ENCODE measurements at regions not wholly inside any gene's neighbourhood (a gene's known extent, or its start where the extent isn't known, plus 50 kb on each side); places are given as distances from the start of the nearest gene placed in this dataset.

DNA sequence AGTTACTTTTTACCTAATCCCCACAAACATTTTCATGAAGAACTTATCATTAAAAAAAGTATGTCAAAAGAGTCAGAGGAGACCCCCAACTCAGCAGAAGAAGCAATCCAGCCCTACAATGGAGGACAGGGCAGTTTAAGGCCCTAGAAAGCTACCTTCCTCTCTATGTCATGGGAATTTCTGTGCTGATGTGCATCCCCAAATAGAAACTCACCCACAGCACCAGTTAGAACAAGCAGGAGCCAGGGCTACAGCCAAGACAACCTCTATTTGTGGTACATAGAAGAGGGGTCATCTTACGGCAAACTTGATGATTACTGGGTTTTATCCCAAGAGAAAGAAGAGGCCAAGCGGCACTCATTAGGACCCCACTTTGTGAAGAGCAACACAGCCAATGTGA is 160.9 kb upstream of the CCDC150 start:
- Histone ChIP-seq H3K79me2 (replicated peaks; ENCODE audit: insufficient read depth) (no peaks in the 10 kb centered on the region), H3K9me2 (ENCODE audit: insufficient read depth) (no peaks in the 10 kb centered on the region), H3K4me2 (no peak overlapping the region), H3K4me1 (ENCODE audit: insufficient read depth) (no peaks in the 10 kb centered on the region), H3K36me3 (ENCODE audit: insufficient read depth) (no peaks in the 10 kb centered on the region), H3K4me3 (no peak overlapping the region), H3F3A (replicated peaks; ENCODE audit: low read depth) (no peaks in the 10 kb centered on the region), H2AFZ (no peak overlapping the region), H4K20me1 (replicated peaks; ENCODE audit: insufficient read depth) (no peaks in the 10 kb centered on the region), H3K27me3 (ENCODE audit: insufficient read depth) (no peaks in the 10 kb centered on the region), H3K27ac (ENCODE audit: low read depth) (no peak overlapping the region)
- no peak overlapping the region for H3K4me3 Mint-ChIP-seq
- DNase-seq (ENCODE audit: low spot score) = no peak
- H3K27me3 Mint-ChIP-seq (ENCODE audit: insufficient read depth, low read depth, poor library complexity) = peaks cover 2% of the 10 kb centered on the region
- no peak overlapping the region for H3K27ac Mint-ChIP-seq
- no peaks in the 10 kb centered on the region for H3K36me3 Mint-ChIP-seq (ENCODE audit: low read depth)
- H3K9me3 Mint-ChIP-seq = no peaks in the 10 kb centered on the region
- no peak for ATAC-seq
- TF ChIP-seq ZNF331 (CRISPR knock-in tag; IDR thresholded peaks at IDR 0.05; ENCODE audit: low read depth) (no peak), NANOG (IDR thresholded peaks at IDR 0.05; ENCODE audit: borderline replicate concordance) (no peak), EZH2 (IDR thresholded peaks at IDR 0.05; ENCODE audit: low read depth, unreplicated experiment) (no peak), CREB1 (CRISPR knock-in tag; IDR thresholded peaks at IDR 0.05; ENCODE audit: low read depth) (no peak)
- TF ChIP-seq, protein P1, sequence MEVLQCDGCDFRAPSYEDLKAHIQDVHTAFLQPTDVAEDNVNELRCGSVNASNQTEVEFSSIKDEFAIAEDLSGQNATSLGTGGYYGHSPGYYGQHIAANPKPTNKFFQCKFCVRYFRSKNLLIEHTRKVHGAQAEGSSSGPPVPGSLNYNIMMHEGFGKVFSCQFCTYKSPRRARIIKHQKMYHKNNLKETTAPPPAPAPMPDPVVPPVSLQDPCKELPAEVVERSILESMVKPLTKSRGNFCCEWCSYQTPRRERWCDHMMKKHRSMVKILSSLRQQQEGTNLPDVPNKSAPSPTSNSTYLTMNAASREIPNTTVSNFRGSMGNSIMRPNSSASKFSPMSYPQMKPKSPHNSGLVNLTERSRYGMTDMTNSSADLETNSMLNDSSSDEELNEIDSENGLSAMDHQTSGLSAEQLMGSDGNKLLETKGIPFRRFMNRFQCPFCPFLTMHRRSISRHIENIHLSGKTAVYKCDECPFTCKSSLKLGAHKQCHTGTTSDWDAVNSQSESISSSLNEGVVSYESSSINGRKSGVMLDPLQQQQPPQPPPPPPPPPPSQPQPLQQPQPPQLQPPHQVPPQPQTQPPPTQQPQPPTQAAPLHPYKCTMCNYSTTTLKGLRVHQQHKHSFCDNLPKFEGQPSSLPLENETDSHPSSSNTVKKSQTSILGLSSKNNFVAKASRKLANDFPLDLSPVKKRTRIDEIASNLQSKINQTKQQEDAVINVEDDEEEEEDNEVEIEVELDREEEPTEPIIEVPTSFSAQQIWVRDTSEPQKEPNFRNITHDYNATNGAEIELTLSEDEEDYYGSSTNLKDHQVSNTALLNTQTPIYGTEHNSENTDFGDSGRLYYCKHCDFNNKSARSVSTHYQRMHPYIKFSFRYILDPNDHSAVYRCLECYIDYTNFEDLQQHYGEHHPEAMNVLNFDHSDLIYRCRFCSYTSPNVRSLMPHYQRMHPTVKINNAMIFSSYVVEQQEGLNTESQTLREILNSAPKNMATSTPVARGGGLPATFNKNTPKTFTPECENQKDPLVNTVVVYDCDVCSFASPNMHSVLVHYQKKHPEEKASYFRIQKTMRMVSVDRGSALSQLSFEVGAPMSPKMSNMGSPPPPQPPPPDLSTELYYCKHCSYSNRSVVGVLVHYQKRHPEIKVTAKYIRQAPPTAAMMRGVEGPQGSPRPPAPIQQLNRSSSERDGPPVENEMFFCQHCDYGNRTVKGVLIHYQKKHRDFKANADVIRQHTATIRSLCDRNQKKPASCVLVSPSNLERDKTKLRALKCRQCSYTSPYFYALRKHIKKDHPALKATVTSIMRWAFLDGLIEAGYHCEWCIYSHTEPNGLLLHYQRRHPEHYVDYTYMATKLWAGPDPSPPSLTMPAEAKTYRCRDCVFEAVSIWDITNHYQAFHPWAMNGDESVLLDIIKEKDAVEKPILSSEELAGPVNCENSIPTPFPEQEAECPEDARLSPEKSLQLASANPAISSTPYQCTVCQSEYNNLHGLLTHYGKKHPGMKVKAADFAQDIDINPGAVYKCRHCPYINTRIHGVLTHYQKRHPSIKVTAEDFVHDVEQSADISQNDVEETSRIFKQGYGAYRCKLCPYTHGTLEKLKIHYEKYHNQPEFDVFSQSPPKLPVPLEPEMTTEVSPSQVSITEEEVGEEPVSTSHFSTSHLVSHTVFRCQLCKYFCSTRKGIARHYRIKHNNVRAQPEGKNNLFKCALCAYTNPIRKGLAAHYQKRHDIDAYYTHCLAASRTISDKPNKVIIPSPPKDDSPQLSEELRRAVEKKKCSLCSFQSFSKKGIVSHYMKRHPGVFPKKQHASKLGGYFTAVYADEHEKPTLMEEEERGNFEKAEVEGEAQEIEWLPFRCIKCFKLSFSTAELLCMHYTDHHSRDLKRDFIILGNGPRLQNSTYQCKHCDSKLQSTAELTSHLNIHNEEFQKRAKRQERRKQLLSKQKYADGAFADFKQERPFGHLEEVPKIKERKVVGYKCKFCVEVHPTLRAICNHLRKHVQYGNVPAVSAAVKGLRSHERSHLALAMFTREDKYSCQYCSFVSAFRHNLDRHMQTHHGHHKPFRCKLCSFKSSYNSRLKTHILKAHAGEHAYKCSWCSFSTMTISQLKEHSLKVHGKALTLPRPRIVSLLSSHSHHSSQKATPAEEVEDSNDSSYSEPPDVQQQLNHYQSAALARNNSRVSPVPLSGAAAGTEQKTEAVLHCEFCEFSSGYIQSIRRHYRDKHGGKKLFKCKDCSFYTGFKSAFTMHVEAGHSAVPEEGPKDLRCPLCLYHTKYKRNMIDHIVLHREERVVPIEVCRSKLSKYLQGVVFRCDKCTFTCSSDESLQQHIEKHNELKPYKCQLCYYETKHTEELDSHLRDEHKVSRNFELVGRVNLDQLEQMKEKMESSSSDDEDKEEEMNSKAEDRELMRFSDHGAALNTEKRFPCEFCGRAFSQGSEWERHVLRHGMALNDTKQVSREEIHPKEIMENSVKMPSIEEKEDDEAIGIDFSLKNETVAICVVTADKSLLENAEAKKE (CRISPR knock-in tag; IDR thresholded peaks at IDR 0.05) = no peak
- TF ChIP-seq, protein P2, sequence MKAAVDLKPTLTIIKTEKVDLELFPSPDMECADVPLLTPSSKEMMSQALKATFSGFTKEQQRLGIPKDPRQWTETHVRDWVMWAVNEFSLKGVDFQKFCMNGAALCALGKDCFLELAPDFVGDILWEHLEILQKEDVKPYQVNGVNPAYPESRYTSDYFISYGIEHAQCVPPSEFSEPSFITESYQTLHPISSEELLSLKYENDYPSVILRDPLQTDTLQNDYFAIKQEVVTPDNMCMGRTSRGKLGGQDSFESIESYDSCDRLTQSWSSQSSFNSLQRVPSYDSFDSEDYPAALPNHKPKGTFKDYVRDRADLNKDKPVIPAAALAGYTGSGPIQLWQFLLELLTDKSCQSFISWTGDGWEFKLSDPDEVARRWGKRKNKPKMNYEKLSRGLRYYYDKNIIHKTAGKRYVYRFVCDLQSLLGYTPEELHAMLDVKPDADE (IDR thresholded peaks at IDR 0.05) = no peak
- no peaks in the 10 kb centered on the region for H3K4me1 Mint-ChIP-seq

All from GM23338 (cell line).